HL-60 (cell line): ENCODE measurements at regions not wholly inside any gene's neighbourhood (a gene's known extent, or its start where the extent isn't known, plus 50 kb on each side); places are given as distances from the start of the nearest gene placed in this dataset.

Source experiments
- DNase-seq, 2 experiments: peaks; one replicate each; pipeline ENCODE4 v3.0.0-alpha.2; 2010 to 2020; ENCODE audit warnings: low read depth in 1 of 2, low spot score in 1 of 2
- H3K27ac ChIP-seq: fragments of 250-450 bp; sonication (Bioruptor Pico); replicated peaks from 2 replicates; pipeline ENCODE4 v1.5.1; 2020; ENCODE audit warnings: mild to moderate bottlenecking, moderate library complexity
- H3K27me3 ChIP-seq: fragments of 250-450 bp; sonication (Bioruptor Pico); 2 replicates; pipeline ENCODE4 v1.5.1; 2021; ENCODE audit warnings: mild to moderate bottlenecking, moderate library complexity; ENCODE audit not compliant: insufficient read depth, poor library complexity, severe bottlenecking
- H3K4me3 ChIP-seq: replicated peaks from 2 replicates; pipeline ENCODE4 v1.5.1; 2011; ENCODE audit warnings: mild to moderate bottlenecking, control low read depth, low read length; ENCODE audit not compliant: insufficient read depth
- GABPA ChIP-seq: IDR thresholded peaks from 2 replicates; pipeline ENCODE4 v1.6.1; 2012; ENCODE audit warnings: low read depth
- POLR2AphosphoS5 ChIP-seq: IDR thresholded peaks from 2 replicates; pipeline ENCODE4 v1.6.1; 2012; ENCODE audit warnings: low read depth
- SPI1 ChIP-seq: IDR thresholded peaks from 2 replicates; pipeline ENCODE4 v1.6.1; 2012; ENCODE audit warnings: low read depth, mild to moderate bottlenecking, borderline replicate concordance
- TF ChIP-seq, protein P1 (sequence below): IDR thresholded peaks from one replicate; pipeline ENCODE4 v1.5.1; 2011; ENCODE audit warnings: low read length, control low read depth, inconsistent platforms; ENCODE audit not compliant: insufficient read depth
- TF ChIP-seq, protein P2 (sequence below): IDR thresholded peaks from 2 replicates; pipeline ENCODE4 v1.6.1; 2012; ENCODE audit warnings: low read depth; ENCODE audit not compliant: insufficient replicate concordance

DNA sequence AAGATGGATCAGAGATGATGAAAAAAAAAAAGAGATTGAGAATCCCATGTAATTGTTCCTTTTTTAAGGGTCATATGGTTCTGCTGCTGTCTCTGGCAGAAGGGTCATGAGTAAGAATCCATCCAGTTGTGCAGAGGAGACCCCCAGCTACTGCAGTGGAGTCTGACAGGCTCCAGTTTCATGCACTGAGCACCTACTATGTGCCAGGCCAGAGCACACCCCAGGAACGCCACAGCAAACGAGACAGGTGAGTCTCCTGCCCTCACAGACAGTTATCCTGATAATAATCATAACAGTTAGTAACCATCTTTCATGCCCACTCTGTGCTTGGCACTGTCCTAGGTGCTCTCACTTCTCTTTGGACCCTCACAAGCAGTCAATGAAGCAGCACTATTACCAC is 420.0 kb downstream of the MATN1 start:
- no peak overlapping the region for H3K27ac ChIP-seq
- H3K27me3 ChIP-seq, result no peaks in the 10 kb centered on the region
- TF ChIP-seq SPI1 (no peak), POLR2AphosphoS5 (no peak), GABPA (no peak)
- TF ChIP-seq, protein P1, sequence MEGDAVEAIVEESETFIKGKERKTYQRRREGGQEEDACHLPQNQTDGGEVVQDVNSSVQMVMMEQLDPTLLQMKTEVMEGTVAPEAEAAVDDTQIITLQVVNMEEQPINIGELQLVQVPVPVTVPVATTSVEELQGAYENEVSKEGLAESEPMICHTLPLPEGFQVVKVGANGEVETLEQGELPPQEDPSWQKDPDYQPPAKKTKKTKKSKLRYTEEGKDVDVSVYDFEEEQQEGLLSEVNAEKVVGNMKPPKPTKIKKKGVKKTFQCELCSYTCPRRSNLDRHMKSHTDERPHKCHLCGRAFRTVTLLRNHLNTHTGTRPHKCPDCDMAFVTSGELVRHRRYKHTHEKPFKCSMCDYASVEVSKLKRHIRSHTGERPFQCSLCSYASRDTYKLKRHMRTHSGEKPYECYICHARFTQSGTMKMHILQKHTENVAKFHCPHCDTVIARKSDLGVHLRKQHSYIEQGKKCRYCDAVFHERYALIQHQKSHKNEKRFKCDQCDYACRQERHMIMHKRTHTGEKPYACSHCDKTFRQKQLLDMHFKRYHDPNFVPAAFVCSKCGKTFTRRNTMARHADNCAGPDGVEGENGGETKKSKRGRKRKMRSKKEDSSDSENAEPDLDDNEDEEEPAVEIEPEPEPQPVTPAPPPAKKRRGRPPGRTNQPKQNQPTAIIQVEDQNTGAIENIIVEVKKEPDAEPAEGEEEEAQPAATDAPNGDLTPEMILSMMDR, result no peak
- TF ChIP-seq, protein P2, sequence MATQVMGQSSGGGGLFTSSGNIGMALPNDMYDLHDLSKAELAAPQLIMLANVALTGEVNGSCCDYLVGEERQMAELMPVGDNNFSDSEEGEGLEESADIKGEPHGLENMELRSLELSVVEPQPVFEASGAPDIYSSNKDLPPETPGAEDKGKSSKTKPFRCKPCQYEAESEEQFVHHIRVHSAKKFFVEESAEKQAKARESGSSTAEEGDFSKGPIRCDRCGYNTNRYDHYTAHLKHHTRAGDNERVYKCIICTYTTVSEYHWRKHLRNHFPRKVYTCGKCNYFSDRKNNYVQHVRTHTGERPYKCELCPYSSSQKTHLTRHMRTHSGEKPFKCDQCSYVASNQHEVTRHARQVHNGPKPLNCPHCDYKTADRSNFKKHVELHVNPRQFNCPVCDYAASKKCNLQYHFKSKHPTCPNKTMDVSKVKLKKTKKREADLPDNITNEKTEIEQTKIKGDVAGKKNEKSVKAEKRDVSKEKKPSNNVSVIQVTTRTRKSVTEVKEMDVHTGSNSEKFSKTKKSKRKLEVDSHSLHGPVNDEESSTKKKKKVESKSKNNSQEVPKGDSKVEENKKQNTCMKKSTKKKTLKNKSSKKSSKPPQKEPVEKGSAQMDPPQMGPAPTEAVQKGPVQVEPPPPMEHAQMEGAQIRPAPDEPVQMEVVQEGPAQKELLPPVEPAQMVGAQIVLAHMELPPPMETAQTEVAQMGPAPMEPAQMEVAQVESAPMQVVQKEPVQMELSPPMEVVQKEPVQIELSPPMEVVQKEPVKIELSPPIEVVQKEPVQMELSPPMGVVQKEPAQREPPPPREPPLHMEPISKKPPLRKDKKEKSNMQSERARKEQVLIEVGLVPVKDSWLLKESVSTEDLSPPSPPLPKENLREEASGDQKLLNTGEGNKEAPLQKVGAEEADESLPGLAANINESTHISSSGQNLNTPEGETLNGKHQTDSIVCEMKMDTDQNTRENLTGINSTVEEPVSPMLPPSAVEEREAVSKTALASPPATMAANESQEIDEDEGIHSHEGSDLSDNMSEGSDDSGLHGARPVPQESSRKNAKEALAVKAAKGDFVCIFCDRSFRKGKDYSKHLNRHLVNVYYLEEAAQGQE, result no peak
- DNase-seq, result no peak
- H3K4me3 ChIP-seq, result no peak overlapping the region

DNA sequence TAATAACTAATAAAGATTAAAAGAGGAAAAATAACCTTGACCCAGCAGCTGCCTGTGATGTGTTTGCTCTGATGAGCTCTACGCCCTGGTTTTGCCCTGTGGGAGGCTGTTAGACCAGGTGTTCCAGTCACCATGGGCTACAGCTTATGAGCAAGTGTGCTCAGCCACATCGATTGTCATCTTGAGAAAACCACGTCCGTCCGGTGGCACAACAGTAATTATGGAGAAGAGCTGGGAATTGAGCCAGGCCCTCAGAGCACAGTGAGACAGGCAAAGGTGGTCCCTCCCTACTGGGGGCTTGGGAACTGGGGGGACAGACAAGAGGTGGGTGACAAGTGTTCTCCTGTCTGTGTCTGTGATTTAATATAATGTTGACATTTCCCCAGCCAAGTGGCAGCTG is 420.5 kb downstream of the MATN1 start:
- H3K27me3 ChIP-seq, result no peaks in the 10 kb centered on the region
- DNase-seq, result no peak
- no peak overlapping the region for H3K4me3 ChIP-seq
- no peak for TF ChIP-seq GABPA
- TF ChIP-seq, protein P2, result no peak
- TF ChIP-seq, protein P1, result no peak
- no peak for TF ChIP-seq SPI1
- no peak for TF ChIP-seq POLR2AphosphoS5
- H3K27ac ChIP-seq, result no peak overlapping the region

DNA sequence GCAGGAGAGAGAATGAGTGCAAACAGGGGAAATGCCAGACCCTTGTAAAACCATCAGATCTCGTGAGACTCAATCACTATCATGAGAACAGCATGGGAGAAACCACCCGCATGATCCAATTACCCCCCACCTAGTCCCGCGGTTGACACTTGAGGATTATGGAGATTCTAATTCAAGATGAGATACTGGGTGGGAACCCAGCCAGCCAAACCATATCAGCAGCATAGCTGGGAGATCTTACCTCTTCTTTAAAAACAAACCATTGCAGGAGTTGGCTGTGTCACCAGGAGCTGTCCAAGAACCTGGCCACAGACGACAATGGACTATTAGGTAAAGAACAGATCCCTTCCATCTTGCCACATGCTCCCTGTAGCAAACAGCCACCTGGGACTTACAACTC is 422.7 kb downstream of the MATN1 start:
- DNase-seq, result no peak
- TF ChIP-seq POLR2AphosphoS5 (no peak), GABPA (no peak), SPI1 (no peak)
- TF ChIP-seq, protein P1, result no peak
- TF ChIP-seq, protein P2, result no peak

More for the DNA sequence above, 422.7 kb downstream of the MATN1 start:
- Histone ChIP-seq H3K27ac (no peak overlapping the region), H3K27me3 (no peaks in the 10 kb centered on the region), H3K4me3 (no peak overlapping the region)
